HepG2 (cell line): ENCODE measurements at regions not wholly inside any gene's neighbourhood (a gene's known extent, or its start where the extent isn't known, plus 50 kb on each side); places are given as distances from the start of the nearest gene placed in this dataset.

Experiments
- ATAC-seq: fragments of 200-7000 bp; cut with Tn5 transposase; 3 replicates; pipeline ENCODE4 v1.9.1; 2020; ENCODE audit warnings: mild to moderate bottlenecking, moderate library complexity
- BruUV-seq: library from RNA; stranded (reverse); fragments of 400-500 nt; replicated peaks from 2 replicates; lab custom pipeline; 2021; lab: Mats Ljungman, UMichigan
- CTCF ChIA-PET: fragments of 300-600 bp; formaldehyde crosslinking; extraction: SDS; loops from one replicate; lab custom pipeline; 2021; ENCODE audit warnings: low total read pairs, inconsistent platforms, low intra/inter-chr PET ratio; lab: Yijun Ruan, JAX
- POLR2A ChIA-PET: fragments of 350-600 bp; sonication (Branson Sonifier 250); formaldehyde crosslinking; loops from one replicate; lab custom pipeline; 2020; ENCODE audit warnings: antibody characterized with exemption, inconsistent platforms; lab: Yijun Ruan, JAX
- DNase-seq: peaks from one replicate; pipeline ENCODE4 v3.0.0-alpha.2; 2015; ENCODE audit warnings: low spot score
- FAIRE-seq: peaks from 3 replicates; lab custom pipeline; 2011; peaks lifted over from hg19 to GRCh38; lab: Jason Lieb, UNC
- H2AFZ ChIP-seq: one replicate; pipeline ENCODE4 v1.6.1; 2011; ENCODE audit warnings: low read length, inconsistent platforms
- H3K27ac ChIP-seq: fragments of 300-600 bp; 3 replicates; pipeline ENCODE4 v1.8.0; 2011; ENCODE audit warnings: mixed run types, mild to moderate bottlenecking, mixed read lengths, low read length, inconsistent platforms; ENCODE audit not compliant: insufficient read depth; ENCODE audit errors: extremely low read length
- H3K27me3 ChIP-seq, 2 experiments: fragments of 200-600 bp in 1 of 2; 2 replicates in 1 of 2; 3 replicates in 1 of 2; pipeline versions ENCODE4 v1.6.0 to v1.8.0; 2011; ENCODE audit warnings: low read length in 2 of 2, mild to moderate bottlenecking in 2 of 2, moderate library complexity in 2 of 2, inconsistent platforms in 1 of 2; ENCODE audit not compliant: insufficient read depth in 2 of 2, control insufficient read depth in 1 of 2
- H3K36me3 ChIP-seq, 2 experiments: fragments of 200-600 bp in 1 of 2; replicated peaks in 1 of 2; 2 replicates in 1 of 2; 3 replicates in 1 of 2; pipeline versions ENCODE4 v1.5.1 to v1.8.0; 2011; ENCODE audit warnings: low read length in 2 of 2, inconsistent platforms in 1 of 2; ENCODE audit not compliant: insufficient read depth in 2 of 2, control insufficient read depth in 1 of 2
- H3K4me1 ChIP-seq: 2 replicates; pipeline ENCODE4 v1.5.1; 2012; ENCODE audit warnings: low read length, inconsistent platforms; ENCODE audit not compliant: insufficient read depth
- H3K4me2 ChIP-seq: 2 replicates; pipeline ENCODE4 v1.6.0; 2011; ENCODE audit warnings: low read depth, low read length, inconsistent platforms
- H3K4me3 ChIP-seq, 3 experiments: fragments of 200-600 bp in 1 of 3; sonication (generic), shearing (Covaris generic) in 1 of 3; replicated peaks in 1 of 3; 2 replicates each; pipeline ENCODE4 v1.5.1; 2011 to 2016; ENCODE audit warnings: low read length in 3 of 3, inconsistent platforms in 2 of 3, low read depth in 2 of 3, mild to moderate bottlenecking in 2 of 3, control low read depth in 1 of 3, mixed read lengths in 1 of 3; ENCODE audit not compliant: insufficient read depth in 1 of 3
- H3K79me2 ChIP-seq: one replicate; pipeline ENCODE4 v1.6.1; 2011; ENCODE audit warnings: low read length, inconsistent platforms; ENCODE audit not compliant: insufficient read depth
- H3K9ac ChIP-seq: 2 replicates; pipeline ENCODE4 v1.6.0; 2011; ENCODE audit warnings: mild to moderate bottlenecking, low read depth, low read length, inconsistent platforms; ENCODE audit not compliant: insufficient read depth
- H3K9me3 ChIP-seq: 2 replicates; pipeline ENCODE4 v1.5.1; 2012; ENCODE audit warnings: mild to moderate bottlenecking, low read length
- H4K20me1 ChIP-seq: 2 replicates; pipeline ENCODE4 v1.6.0; 2011; ENCODE audit warnings: inconsistent platforms, mild to moderate bottlenecking, low read length, moderate library complexity; ENCODE audit not compliant: insufficient read depth
- RFX1 ChIP-seq: fragments of 450-650 bp; IDR thresholded peaks from 2 replicates; pipeline ENCODE4 v1.6.1; 2017
- SP5 ChIP-seq: IDR thresholded peaks from 2 replicates; pipeline ENCODE4 v1.6.1; 2016; ENCODE audit warnings: low read depth, borderline replicate concordance
- UBTF ChIP-seq: sonication (generic); formaldehyde crosslinking; IDR thresholded peaks from 2 replicates; pipeline ENCODE4 v1.4.0; 2020; ENCODE audit warnings: mild to moderate bottlenecking, missing genetic modification reagents
- ZNF17 ChIP-seq: sonication (generic); formaldehyde crosslinking; IDR thresholded peaks from 2 replicates; pipeline ENCODE4 v1.5.0; 2020; ENCODE audit warnings: mild to moderate bottlenecking, missing genetic modification reagents
- ZNF232 ChIP-seq: sonication (generic); formaldehyde crosslinking; IDR thresholded peaks from 2 replicates; pipeline ENCODE4 v1.4.0; 2020; ENCODE audit warnings: missing genetic modification reagents, borderline replicate concordance
- ZNF256 ChIP-seq: sonication (generic); formaldehyde crosslinking; conservative IDR thresholded peaks from 2 replicates; pipeline ENCODE4 v1.4.0; 2020; ENCODE audit warnings: missing genetic modification reagents
- ZNF672 ChIP-seq: sonication (generic); formaldehyde crosslinking; IDR thresholded peaks from 2 replicates; pipeline ENCODE4 v1.8.1; 2022; ENCODE audit warnings: missing genetic modification reagents
- ZNF800 ChIP-seq: sonication (generic); formaldehyde crosslinking; IDR thresholded peaks from 2 replicates; pipeline ENCODE4 v1.4.0; 2020; ENCODE audit warnings: missing genetic modification reagents
- ZUFSP ChIP-seq: sonication (generic); formaldehyde crosslinking; IDR thresholded peaks from 2 replicates; pipeline ENCODE4 v1.9.0; 2021; ENCODE audit warnings: missing genetic modification reagents, mild to moderate bottlenecking, borderline replicate concordance
- WGBS: methylation state at CpG from one replicate; pipeline ENCODE4 v1.1.6; 2017; ENCODE audit warnings: low lambda C conversion rate; 5-methylcytosine and 5-hydroxymethylcytosine counted together
- in situ Hi-C: cut with HindIII; loops from 2 replicates; pipeline ENCODE4 v1.10.0; 2017; ENCODE audit warnings: low pct_unique_long_range_greater_than_20kb; ENCODE audit not compliant: extremely low pct_ligation_motif_present
- intact Hi-C: fragments of 100-400 bp; cut with micrococcal nuclease; formaldehyde crosslinking; loops from one replicate; pipeline ENCODE4 v1.10.0; 2022; ENCODE audit not compliant: unreplicated experiment

DNA sequence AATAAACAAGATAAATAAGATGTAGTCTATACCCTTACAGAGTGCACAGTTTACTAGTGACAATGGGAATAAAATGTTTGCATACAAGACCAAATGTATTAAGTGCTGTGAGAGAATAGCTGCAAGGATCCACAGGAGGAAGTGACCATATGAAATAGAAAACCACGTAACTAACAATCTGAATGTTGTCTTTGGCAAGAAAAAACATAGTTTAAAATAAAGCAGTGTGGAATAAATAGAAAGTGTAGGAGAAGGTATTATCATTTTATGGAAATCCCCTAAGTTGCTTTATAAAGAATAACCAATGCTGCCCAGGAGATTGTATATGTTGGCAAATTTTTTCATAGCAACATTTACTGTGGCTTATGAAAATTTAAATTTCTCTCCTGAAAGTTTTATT, 116.1 kb downstream of the PCDH7 start:
- TF ChIP-seq ZNF256 (CRISPR knock-in tag) = no peak
- TF ChIP-seq RFX1 = no peak
- no peak for TF ChIP-seq ZNF232
- TF ChIP-seq ZUFSP (CRISPR knock-in tag) = no peak
- TF ChIP-seq ZNF800 (CRISPR knock-in tag) = no peak
- no peak for TF ChIP-seq ZNF672 (CRISPR knock-in tag)
- no peak for TF ChIP-seq UBTF (CRISPR knock-in tag)
- no peak for TF ChIP-seq SP5 (CRISPR knock-in tag)
- no peak for TF ChIP-seq ZNF17
- BruUV-seq = no TSS peak
- ChIA-PET CTCF (no interaction called here), POLR2A (no interaction called here)
- no peak overlapping the region for H3K9ac ChIP-seq
- intact Hi-C loops (no loop called here), in situ Hi-C loops (no loop called here)
- no peak overlapping the region for H3K27ac ChIP-seq
- H4K20me1 ChIP-seq = no peaks in the 10 kb centered on the region
- H2AFZ ChIP-seq = no peak overlapping the region
- H3K4me2 ChIP-seq = no peak overlapping the region
- no peak for DNase-seq
- H3K36me3 ChIP-seq = no peaks in the 10 kb centered on the region
- no peaks in the 10 kb centered on the region for H3K79me2 ChIP-seq
- no peaks in the 10 kb centered on the region for H3K9me3 ChIP-seq
- no peaks in the 10 kb centered on the region for H3K27me3 ChIP-seq
- no peak overlapping the region for H3K4me3 ChIP-seq
- no peak for FAIRE-seq
- no peaks in the 10 kb centered on the region for H3K4me1 ChIP-seq
- no peak for ATAC-seq
- 0% methylated on average over 1 of the region's 1 CpG for WGBS
